Natural killer cell (primary cell): ENCODE measurements at regions not wholly inside any gene's neighbourhood (a gene's known extent, or its start where the extent isn't known, plus 50 kb on each side); places are given as distances from the start of the nearest gene placed in this dataset.

Experiments
- ATAC-seq, 3 donors: fragments of 150-1000 bp in 2 of 3; fragments of 200-7000 bp in 1 of 3; cut with Tn5 transposase; 1 replicate in 1 of 3; 2 replicates in 2 of 3; pipeline ENCODE4 v1.10.0; 2021; ENCODE audit warnings: mild to moderate bottlenecking in 2 of 3, moderate library complexity in 2 of 3
- DNase-seq, 2 donors: peaks; one replicate each; pipeline versions ENCODE4 v3.0.0 to v3.0.0-alpha.2; 2013 to 2021; ENCODE audit warnings: mixed read lengths in 1 of 2
- H3K27ac ChIP-seq: one replicate; pipeline ENCODE4 v1.5.1; 2013; ENCODE audit warnings: mild to moderate bottlenecking, low read length
- H3K27me3 ChIP-seq: one replicate; pipeline ENCODE4 v1.6.1; 2013; ENCODE audit warnings: low read length; ENCODE audit not compliant: control insufficient read depth, insufficient read depth
- H3K36me3 ChIP-seq: one replicate; pipeline ENCODE4 v1.6.1; 2013; ENCODE audit warnings: low read length; ENCODE audit not compliant: control insufficient read depth, insufficient read depth
- H3K4me1 ChIP-seq: one replicate; pipeline ENCODE4 v1.6.1; 2013; ENCODE audit warnings: low read length; ENCODE audit not compliant: control insufficient read depth, insufficient read depth
- H3K4me3 ChIP-seq: one replicate; pipeline ENCODE4 v1.5.1; 2013; ENCODE audit warnings: low read length
- H3K9me3 ChIP-seq: one replicate; pipeline ENCODE4 v1.6.1; 2013; ENCODE audit warnings: low read length; ENCODE audit not compliant: control insufficient read depth, insufficient read depth
- H3K27ac Mint-ChIP-seq, 2 donors: one replicate each; pipeline ENCODE4 v1.8.0; 2022; ENCODE audit warnings: mild to moderate bottlenecking in 2 of 2, mixed read lengths in 2 of 2, moderate library complexity in 1 of 2
- H3K27me3 Mint-ChIP-seq, 2 donors: one replicate each; pipeline ENCODE4 v1.8.0; 2022; ENCODE audit warnings: low read depth in 2 of 2, mixed read lengths in 2 of 2
- H3K36me3 Mint-ChIP-seq: one replicate; pipeline ENCODE4 v1.8.0; 2022; ENCODE audit warnings: mixed read lengths
- H3K4me1 Mint-ChIP-seq, 2 donors: one replicate each; pipeline ENCODE4 v1.8.0; 2022; ENCODE audit warnings: mixed read lengths in 2 of 2
- H3K4me3 Mint-ChIP-seq: one replicate; pipeline ENCODE4 v1.8.0; 2022; ENCODE audit warnings: mild to moderate bottlenecking, moderate library complexity, mixed read lengths
- H3K9me3 Mint-ChIP-seq, 2 donors: one replicate each; pipeline ENCODE4 v1.8.0; 2022; ENCODE audit warnings: mixed read lengths in 2 of 2
- CTCF ChIP-seq: fragments of 200-600 bp; IDR thresholded peaks from one replicate; pipeline ENCODE4 v1.8.0; 2022; ENCODE audit warnings: antibody characterized with exemption
- WGBS: methylation state at CpG from one replicate; pipeline ENCODE4 v1.1.7; 2013; ENCODE audit warnings: missing lambda C conversion rate; ENCODE audit not compliant: insufficient coverage; 5-methylcytosine and 5-hydroxymethylcytosine counted together
- intact Hi-C: fragments of 100-400 bp; cut with micrococcal nuclease; formaldehyde crosslinking; loops from one replicate; pipeline ENCODE4 v1.14.2; 2022

- Mint-ChIP-seq H3K27me3 (no peaks in the 10 kb centered on the region), H3K4me3 (no peak overlapping the region), H3K4me1 (no peaks in the 10 kb centered on the region), H3K27ac (no peak overlapping the region), H3K36me3 (no peaks in the 10 kb centered on the region), H3K9me3 (peaks cover 20 to 35% of the 10 kb centered on the region in 2 donors)
- H3K27me3 ChIP-seq: no peaks in the 10 kb centered on the region
- H3K9me3 ChIP-seq: peaks cover 4% of the 10 kb centered on the region
- intact Hi-C loops: no loop called here
- no peak overlapping the region for H3K27ac ChIP-seq
- no peak for ATAC-seq
- no peaks in the 10 kb centered on the region for H3K4me1 ChIP-seq
- no peaks in the 10 kb centered on the region for H3K36me3 ChIP-seq
- no peak overlapping the region for H3K4me3 ChIP-seq
- no peak for TF ChIP-seq CTCF
- no peak for DNase-seq
Measured at GRCh38 chr5:23635938-23636337, 128.5 kb downstream of the PRDM9 start.

GRCh38 chr5:23639326-23639725 lies 131.9 kb downstream of the PRDM9 start:
- H3K4me3 Mint-ChIP-seq: no peak overlapping the region
- no peaks in the 10 kb centered on the region for H3K27me3 Mint-ChIP-seq
- H3K9me3 Mint-ChIP-seq: peaks cover 23 to 37% of the 10 kb centered on the region in 2 donors
- Histone ChIP-seq H3K4me1 (no peaks in the 10 kb centered on the region), H3K9me3 (no peaks in the 10 kb centered on the region), H3K36me3 (no peaks in the 10 kb centered on the region), H3K4me3 (no peak overlapping the region), H3K27me3 (no peaks in the 10 kb centered on the region), H3K27ac (no peak overlapping the region)
- ATAC-seq (no peak), DNase-seq (no peak)
- no peaks in the 10 kb centered on the region for H3K36me3 Mint-ChIP-seq
- no peak for TF ChIP-seq CTCF
- H3K27ac Mint-ChIP-seq: no peak overlapping the region
- WGBS: 78% methylated on average over 1 of the region's 1 CpG
- no peaks in the 10 kb centered on the region for H3K4me1 Mint-ChIP-seq
- intact Hi-C loops: no loop called here

GRCh38 chr5:23648656-23649055 lies 141.2 kb downstream of the PRDM9 start:
- H3K4me3 ChIP-seq: no peak overlapping the region
- H3K4me1 Mint-ChIP-seq: no peaks in the 10 kb centered on the region
- no peaks in the 10 kb centered on the region for H3K36me3 ChIP-seq
- no peak overlapping the region for H3K27ac ChIP-seq
- peaks cover 29% of the 10 kb centered on the region for H3K36me3 Mint-ChIP-seq
- no peaks in the 10 kb centered on the region for H3K4me1 ChIP-seq
- TF ChIP-seq CTCF: no peak
- intact Hi-C loops: no loop called here
- no peak overlapping the region for H3K4me3 Mint-ChIP-seq
- peaks cover 22 to 25% of the 10 kb centered on the region in 2 donors for H3K9me3 Mint-ChIP-seq
- no peak for DNase-seq
- WGBS: 68% methylated on average over 1 of the region's 1 CpG
- no peaks in the 10 kb centered on the region for H3K27me3 Mint-ChIP-seq
- ATAC-seq: no peak
- H3K9me3 ChIP-seq: peaks cover 5% of the 10 kb centered on the region
- no peaks in the 10 kb centered on the region for H3K27me3 ChIP-seq
- no peak overlapping the region for H3K27ac Mint-ChIP-seq

- WGBS: 91% methylated on average over 4 of the region's 4 CpGs
- Mint-ChIP-seq H3K4me3 (no peak overlapping the region), H3K4me1 (no peaks in the 10 kb centered on the region), H3K27ac (no peak overlapping the region), H3K36me3 (peaks cover 29% of the 10 kb centered on the region), H3K27me3 (no peaks in the 10 kb centered on the region), H3K9me3 (peaks cover 23 to 27% of the 10 kb centered on the region in 2 donors)
- DNase-seq: no peak
- peaks cover 5% of the 10 kb centered on the region for H3K9me3 ChIP-seq
- H3K27me3 ChIP-seq: no peaks in the 10 kb centered on the region
- no peak for TF ChIP-seq CTCF
- intact Hi-C loops: no loop called here
- H3K4me3 ChIP-seq: no peak overlapping the region
- H3K36me3 ChIP-seq: no peaks in the 10 kb centered on the region
- no peak overlapping the region for H3K27ac ChIP-seq
- H3K4me1 ChIP-seq: no peaks in the 10 kb centered on the region
- ATAC-seq: no peak
Measured at GRCh38 chr5:23649594-23649993, 142.2 kb downstream of the PRDM9 start.
